ENCODE measurements at regions not wholly inside any gene's neighbourhood (a gene's known extent, or its start where the extent isn't known, plus 50 kb on each side); places are given as distances from the start of the nearest gene placed in this dataset.

DNA sequence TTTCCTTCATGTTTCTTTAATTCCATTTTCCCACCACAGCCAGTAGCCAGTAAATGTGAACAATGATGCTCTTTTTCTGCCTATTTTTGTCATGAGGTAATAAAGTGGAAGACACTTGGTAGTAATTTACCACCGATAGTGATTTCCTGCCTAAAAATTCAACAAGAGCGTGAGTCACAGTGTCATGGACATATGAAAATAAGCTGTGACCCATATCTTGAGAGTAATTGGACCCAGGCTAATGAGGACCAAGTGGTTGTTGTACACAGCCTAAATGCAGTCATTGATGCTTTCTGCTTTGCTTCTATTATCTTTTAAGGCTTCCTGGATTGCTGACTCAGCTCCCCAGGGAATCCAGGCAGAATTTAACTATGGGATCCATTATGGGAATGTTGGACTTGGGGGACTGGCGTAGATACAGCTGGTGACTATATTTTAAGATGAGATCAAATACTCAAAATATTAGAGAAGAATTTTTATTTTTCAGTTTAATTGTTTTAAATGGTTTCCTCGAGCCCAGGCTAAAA is 265.9 kb upstream of the FERMT1 start (continued):
- TF ChIP-seq, protein P1, sequence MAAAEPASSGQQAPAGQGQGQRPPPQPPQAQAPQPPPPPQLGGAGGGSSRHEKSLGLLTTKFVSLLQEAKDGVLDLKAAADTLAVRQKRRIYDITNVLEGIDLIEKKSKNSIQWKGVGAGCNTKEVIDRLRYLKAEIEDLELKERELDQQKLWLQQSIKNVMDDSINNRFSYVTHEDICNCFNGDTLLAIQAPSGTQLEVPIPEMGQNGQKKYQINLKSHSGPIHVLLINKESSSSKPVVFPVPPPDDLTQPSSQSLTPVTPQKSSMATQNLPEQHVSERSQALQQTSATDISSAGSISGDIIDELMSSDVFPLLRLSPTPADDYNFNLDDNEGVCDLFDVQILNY (CRISPR knock-in tag; IDR thresholded peaks at IDR 0.05): no peak
- TF ChIP-seq, protein P2, sequence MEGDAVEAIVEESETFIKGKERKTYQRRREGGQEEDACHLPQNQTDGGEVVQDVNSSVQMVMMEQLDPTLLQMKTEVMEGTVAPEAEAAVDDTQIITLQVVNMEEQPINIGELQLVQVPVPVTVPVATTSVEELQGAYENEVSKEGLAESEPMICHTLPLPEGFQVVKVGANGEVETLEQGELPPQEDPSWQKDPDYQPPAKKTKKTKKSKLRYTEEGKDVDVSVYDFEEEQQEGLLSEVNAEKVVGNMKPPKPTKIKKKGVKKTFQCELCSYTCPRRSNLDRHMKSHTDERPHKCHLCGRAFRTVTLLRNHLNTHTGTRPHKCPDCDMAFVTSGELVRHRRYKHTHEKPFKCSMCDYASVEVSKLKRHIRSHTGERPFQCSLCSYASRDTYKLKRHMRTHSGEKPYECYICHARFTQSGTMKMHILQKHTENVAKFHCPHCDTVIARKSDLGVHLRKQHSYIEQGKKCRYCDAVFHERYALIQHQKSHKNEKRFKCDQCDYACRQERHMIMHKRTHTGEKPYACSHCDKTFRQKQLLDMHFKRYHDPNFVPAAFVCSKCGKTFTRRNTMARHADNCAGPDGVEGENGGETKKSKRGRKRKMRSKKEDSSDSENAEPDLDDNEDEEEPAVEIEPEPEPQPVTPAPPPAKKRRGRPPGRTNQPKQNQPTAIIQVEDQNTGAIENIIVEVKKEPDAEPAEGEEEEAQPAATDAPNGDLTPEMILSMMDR (IDR thresholded peaks at IDR 0.05): no peak
- TF ChIP-seq, protein P3, sequence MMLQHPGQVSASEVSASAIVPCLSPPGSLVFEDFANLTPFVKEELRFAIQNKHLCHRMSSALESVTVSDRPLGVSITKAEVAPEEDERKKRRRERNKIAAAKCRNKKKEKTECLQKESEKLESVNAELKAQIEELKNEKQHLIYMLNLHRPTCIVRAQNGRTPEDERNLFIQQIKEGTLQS (CRISPR knock-in tag; conservative IDR thresholded peaks at IDR 0.05): no peak
- TF ChIP-seq IRF2 (CRISPR knock-in tag; IDR thresholded peaks at IDR 0.05; ENCODE audit: borderline replicate concordance, low read depth): no peak
- no peak for TF ChIP-seq TEAD1 (CRISPR knock-in tag; IDR thresholded peaks at IDR 0.05)
- TF ChIP-seq, protein P4, sequence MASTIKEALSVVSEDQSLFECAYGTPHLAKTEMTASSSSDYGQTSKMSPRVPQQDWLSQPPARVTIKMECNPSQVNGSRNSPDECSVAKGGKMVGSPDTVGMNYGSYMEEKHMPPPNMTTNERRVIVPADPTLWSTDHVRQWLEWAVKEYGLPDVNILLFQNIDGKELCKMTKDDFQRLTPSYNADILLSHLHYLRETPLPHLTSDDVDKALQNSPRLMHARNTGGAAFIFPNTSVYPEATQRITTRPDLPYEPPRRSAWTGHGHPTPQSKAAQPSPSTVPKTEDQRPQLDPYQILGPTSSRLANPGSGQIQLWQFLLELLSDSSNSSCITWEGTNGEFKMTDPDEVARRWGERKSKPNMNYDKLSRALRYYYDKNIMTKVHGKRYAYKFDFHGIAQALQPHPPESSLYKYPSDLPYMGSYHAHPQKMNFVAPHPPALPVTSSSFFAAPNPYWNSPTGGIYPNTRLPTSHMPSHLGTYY (CRISPR knock-in tag; IDR thresholded peaks at IDR 0.05): no peak
- no peak for TF ChIP-seq ZNF219 (CRISPR knock-in tag; IDR thresholded peaks at IDR 0.05; ENCODE audit: borderline replicate concordance)
- TF ChIP-seq, protein P5, sequence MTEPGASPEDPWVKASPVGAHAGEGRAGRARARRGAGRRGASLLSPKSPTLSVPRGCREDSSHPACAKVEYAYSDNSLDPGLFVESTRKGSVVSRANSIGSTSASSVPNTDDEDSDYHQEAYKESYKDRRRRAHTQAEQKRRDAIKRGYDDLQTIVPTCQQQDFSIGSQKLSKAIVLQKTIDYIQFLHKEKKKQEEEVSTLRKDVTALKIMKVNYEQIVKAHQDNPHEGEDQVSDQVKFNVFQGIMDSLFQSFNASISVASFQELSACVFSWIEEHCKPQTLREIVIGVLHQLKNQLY (CRISPR knock-in tag; IDR thresholded peaks at IDR 0.05): no peak

DNA sequence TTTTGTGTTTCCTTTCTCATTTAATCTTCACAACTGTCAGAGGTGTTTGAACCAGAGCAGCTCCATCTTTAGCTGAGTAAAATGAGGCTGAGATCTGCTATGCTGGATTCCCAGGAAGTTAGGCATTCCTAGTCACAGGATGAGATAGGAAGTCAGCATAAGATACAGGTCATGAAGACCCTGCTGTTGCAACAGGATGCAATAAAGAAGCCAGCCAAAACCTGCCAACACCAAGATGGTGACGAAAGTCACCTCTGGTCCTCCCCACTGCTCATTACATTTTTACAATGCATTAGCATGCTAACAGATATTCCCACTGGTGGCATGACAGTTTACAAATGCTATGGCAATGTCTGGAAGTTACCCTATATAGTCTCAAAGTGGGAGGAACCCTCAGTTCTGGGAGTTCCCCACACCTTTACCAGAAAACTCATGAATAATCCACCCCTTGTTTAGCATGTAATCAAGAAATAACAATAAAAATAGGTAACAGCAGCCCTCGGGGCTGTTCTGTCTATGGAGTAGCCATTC is 262.2 kb upstream of the FERMT1 start:
- Mint-ChIP-seq H3K4me1 (peaks cover 6% of the 10 kb centered on the region), H3K4me3 (no peak overlapping the region), H3K36me3 (no peaks in the 10 kb centered on the region), H3K27me3 (ENCODE audit: low read depth) (no peaks in the 10 kb centered on the region), H3K27ac (no peak overlapping the region), H3K9me3 (peaks cover 15% of the 10 kb centered on the region; the same call in 1 of the 2 replicates)
- no peak for ATAC-seq
- CTCF ChIA-PET: no interaction called here
- POLR2A ChIA-PET: no interaction called here
- no peak for DNase-seq (ENCODE audit: low spot score)
- TF ChIP-seq ATF1 (CRISPR knock-in tag; IDR thresholded peaks at IDR 0.05) (no peak), GRHL2 (CRISPR knock-in tag; IDR thresholded peaks at IDR 0.05; ENCODE audit: insufficient replicate concordance, severe bottlenecking) (no peak), RORB (CRISPR knock-in tag; IDR thresholded peaks at IDR 0.05) (no peak), SOX15 (CRISPR knock-in tag; IDR thresholded peaks at IDR 0.05) (no peak), ZNF121 (CRISPR knock-in tag; IDR thresholded peaks at IDR 0.05) (no peak), ETV6 (CRISPR knock-in tag; IDR thresholded peaks at IDR 0.05) (no peak), TCF7 (CRISPR knock-in tag; IDR thresholded peaks at IDR 0.05; ENCODE audit: low read depth) (no peak)
- TF ChIP-seq, protein P6, sequence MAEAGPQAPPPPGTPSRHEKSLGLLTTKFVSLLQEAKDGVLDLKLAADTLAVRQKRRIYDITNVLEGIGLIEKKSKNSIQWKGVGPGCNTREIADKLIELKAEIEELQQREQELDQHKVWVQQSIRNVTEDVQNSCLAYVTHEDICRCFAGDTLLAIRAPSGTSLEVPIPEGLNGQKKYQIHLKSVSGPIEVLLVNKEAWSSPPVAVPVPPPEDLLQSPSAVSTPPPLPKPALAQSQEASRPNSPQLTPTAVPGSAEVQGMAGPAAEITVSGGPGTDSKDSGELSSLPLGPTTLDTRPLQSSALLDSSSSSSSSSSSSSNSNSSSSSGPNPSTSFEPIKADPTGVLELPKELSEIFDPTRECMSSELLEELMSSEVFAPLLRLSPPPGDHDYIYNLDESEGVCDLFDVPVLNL (CRISPR knock-in tag; IDR thresholded peaks at IDR 0.05; ENCODE audit: borderline replicate concordance, low read depth): no peak
- TF ChIP-seq, protein P7, sequence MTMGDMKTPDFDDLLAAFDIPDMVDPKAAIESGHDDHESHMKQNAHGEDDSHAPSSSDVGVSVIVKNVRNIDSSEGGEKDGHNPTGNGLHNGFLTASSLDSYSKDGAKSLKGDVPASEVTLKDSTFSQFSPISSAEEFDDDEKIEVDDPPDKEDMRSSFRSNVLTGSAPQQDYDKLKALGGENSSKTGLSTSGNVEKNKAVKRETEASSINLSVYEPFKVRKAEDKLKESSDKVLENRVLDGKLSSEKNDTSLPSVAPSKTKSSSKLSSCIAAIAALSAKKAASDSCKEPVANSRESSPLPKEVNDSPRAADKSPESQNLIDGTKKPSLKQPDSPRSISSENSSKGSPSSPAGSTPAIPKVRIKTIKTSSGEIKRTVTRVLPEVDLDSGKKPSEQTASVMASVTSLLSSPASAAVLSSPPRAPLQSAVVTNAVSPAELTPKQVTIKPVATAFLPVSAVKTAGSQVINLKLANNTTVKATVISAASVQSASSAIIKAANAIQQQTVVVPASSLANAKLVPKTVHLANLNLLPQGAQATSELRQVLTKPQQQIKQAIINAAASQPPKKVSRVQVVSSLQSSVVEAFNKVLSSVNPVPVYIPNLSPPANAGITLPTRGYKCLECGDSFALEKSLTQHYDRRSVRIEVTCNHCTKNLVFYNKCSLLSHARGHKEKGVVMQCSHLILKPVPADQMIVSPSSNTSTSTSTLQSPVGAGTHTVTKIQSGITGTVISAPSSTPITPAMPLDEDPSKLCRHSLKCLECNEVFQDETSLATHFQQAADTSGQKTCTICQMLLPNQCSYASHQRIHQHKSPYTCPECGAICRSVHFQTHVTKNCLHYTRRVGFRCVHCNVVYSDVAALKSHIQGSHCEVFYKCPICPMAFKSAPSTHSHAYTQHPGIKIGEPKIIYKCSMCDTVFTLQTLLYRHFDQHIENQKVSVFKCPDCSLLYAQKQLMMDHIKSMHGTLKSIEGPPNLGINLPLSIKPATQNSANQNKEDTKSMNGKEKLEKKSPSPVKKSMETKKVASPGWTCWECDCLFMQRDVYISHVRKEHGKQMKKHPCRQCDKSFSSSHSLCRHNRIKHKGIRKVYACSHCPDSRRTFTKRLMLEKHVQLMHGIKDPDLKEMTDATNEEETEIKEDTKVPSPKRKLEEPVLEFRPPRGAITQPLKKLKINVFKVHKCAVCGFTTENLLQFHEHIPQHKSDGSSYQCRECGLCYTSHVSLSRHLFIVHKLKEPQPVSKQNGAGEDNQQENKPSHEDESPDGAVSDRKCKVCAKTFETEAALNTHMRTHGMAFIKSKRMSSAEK (CRISPR knock-in tag; IDR thresholded peaks at IDR 0.05; ENCODE audit: borderline replicate concordance): no peak
- TF ChIP-seq, protein P8, sequence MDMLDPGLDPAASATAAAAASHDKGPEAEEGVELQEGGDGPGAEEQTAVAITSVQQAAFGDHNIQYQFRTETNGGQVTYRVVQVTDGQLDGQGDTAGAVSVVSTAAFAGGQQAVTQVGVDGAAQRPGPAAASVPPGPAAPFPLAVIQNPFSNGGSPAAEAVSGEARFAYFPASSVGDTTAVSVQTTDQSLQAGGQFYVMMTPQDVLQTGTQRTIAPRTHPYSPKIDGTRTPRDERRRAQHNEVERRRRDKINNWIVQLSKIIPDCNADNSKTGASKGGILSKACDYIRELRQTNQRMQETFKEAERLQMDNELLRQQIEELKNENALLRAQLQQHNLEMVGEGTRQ (CRISPR knock-in tag; IDR thresholded peaks at IDR 0.05): no peak
- TF ChIP-seq, protein P9, sequence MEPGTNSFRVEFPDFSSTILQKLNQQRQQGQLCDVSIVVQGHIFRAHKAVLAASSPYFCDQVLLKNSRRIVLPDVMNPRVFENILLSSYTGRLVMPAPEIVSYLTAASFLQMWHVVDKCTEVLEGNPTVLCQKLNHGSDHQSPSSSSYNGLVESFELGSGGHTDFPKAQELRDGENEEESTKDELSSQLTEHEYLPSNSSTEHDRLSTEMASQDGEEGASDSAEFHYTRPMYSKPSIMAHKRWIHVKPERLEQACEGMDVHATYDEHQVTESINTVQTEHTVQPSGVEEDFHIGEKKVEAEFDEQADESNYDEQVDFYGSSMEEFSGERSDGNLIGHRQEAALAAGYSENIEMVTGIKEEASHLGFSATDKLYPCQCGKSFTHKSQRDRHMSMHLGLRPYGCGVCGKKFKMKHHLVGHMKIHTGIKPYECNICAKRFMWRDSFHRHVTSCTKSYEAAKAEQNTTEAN (CRISPR knock-in tag; IDR thresholded peaks at IDR 0.05): no peak
- TF ChIP-seq, protein P10, sequence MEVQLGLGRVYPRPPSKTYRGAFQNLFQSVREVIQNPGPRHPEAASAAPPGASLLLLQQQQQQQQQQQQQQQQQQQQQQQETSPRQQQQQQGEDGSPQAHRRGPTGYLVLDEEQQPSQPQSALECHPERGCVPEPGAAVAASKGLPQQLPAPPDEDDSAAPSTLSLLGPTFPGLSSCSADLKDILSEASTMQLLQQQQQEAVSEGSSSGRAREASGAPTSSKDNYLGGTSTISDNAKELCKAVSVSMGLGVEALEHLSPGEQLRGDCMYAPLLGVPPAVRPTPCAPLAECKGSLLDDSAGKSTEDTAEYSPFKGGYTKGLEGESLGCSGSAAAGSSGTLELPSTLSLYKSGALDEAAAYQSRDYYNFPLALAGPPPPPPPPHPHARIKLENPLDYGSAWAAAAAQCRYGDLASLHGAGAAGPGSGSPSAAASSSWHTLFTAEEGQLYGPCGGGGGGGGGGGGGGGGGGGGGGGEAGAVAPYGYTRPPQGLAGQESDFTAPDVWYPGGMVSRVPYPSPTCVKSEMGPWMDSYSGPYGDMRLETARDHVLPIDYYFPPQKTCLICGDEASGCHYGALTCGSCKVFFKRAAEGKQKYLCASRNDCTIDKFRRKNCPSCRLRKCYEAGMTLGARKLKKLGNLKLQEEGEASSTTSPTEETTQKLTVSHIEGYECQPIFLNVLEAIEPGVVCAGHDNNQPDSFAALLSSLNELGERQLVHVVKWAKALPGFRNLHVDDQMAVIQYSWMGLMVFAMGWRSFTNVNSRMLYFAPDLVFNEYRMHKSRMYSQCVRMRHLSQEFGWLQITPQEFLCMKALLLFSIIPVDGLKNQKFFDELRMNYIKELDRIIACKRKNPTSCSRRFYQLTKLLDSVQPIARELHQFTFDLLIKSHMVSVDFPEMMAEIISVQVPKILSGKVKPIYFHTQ (CRISPR knock-in tag; IDR thresholded peaks at IDR 0.05): no peak
